Cerebellar nuclear complex (tissue), 1 donor: ENCODE measurements at regions not wholly inside any gene's neighbourhood (a gene's known extent, or its start where the extent isn't known, plus 50 kb on each side); places are given as distances from the start of the nearest gene placed in this dataset.
A peak's percentile ranks its signal among the peaks of the same experiment; 100 is the strongest.

ENCODE experiments used
- DNase-seq, 2 experiments: peaks; one replicate each; lab custom pipeline; 2025; lab: John Stamatoyannopoulos, UW

- DNase-seq = no peak
These were observed 156.0 kb upstream of the TIAM1 start for GRCh38 chr21:31500071-31500470.

GRCh38 chr21:31498985-31499384 lies 154.9 kb upstream of the TIAM1 start:
- no peak for DNase-seq

- no peak for DNase-seq
These were observed 153.9 kb upstream of the TIAM1 start for GRCh38 chr21:31497914-31498313.

- DNase-seq = peak; percentile 20 to 62
These were observed 149.4 kb upstream of the TIAM1 start for GRCh38 chr21:31493350-31493880.

- no peak for DNase-seq
These were observed 147.6 kb upstream of the TIAM1 start for GRCh38 chr21:31491617-31492016.

- no peak for DNase-seq
These were observed 146.4 kb upstream of the TIAM1 start for GRCh38 chr21:31490443-31490842.

- DNase-seq = no peak
These were observed 145.7 kb upstream of the TIAM1 start for GRCh38 chr21:31489726-31490125.

GRCh38 chr21:31489014-31489413 lies 145.0 kb upstream of the TIAM1 start:
- DNase-seq = no peak

- peak; percentile 33 to 63 for DNase-seq
These were observed 140.2 kb upstream of the TIAM1 start for GRCh38 chr21:31484219-31484618.

GRCh38 chr21:31483146-31483545 lies 139.1 kb upstream of the TIAM1 start:
- DNase-seq = no peak

- DNase-seq = no peak
These were observed 138.4 kb upstream of the TIAM1 start for GRCh38 chr21:31482460-31482859.

- DNase-seq = no peak
These were observed 136.2 kb upstream of the TIAM1 start for GRCh38 chr21:31480228-31480627.

GRCh38 chr21:31479714-31480113 lies 135.7 kb upstream of the TIAM1 start:
- DNase-seq = no peak

- DNase-seq = no peak
These were observed 135.2 kb upstream of the TIAM1 start for GRCh38 chr21:31479222-31479621.

- DNase-seq = no peak
These were observed 132.4 kb upstream of the TIAM1 start for GRCh38 chr21:31476263-31477022.

- no peak for DNase-seq
These were observed 131.2 kb upstream of the TIAM1 start for GRCh38 chr21:31475223-31475622.

- no peak for DNase-seq
These were observed 129.8 kb upstream of the TIAM1 start for GRCh38 chr21:31473685-31474345.

- DNase-seq = no peak
These were observed 127.8 kb upstream of the TIAM1 start for GRCh38 chr21:31471865-31472264.

GRCh38 chr21:31470896-31471694 lies 127.0 kb upstream of the TIAM1 start:
- no peak for DNase-seq

GRCh38 chr21:31460980-31461379 lies 116.9 kb upstream of the TIAM1 start:
- DNase-seq = no peak

GRCh38 chr21:31459457-31459856 lies 115.4 kb upstream of the TIAM1 start:
- DNase-seq = no peak

- no peak for DNase-seq
These were observed 113.6 kb upstream of the TIAM1 start for GRCh38 chr21:31457675-31458074.

GRCh38 chr21:31456201-31456600 lies 112.1 kb upstream of the TIAM1 start:
- DNase-seq = peak; percentile 64 to 92
